ENCODE measurements at regions not wholly inside any gene's neighbourhood (a gene's known extent, or its start where the extent isn't known, plus 50 kb on each side); places are given as distances from the start of the nearest gene placed in this dataset.

DNA sequence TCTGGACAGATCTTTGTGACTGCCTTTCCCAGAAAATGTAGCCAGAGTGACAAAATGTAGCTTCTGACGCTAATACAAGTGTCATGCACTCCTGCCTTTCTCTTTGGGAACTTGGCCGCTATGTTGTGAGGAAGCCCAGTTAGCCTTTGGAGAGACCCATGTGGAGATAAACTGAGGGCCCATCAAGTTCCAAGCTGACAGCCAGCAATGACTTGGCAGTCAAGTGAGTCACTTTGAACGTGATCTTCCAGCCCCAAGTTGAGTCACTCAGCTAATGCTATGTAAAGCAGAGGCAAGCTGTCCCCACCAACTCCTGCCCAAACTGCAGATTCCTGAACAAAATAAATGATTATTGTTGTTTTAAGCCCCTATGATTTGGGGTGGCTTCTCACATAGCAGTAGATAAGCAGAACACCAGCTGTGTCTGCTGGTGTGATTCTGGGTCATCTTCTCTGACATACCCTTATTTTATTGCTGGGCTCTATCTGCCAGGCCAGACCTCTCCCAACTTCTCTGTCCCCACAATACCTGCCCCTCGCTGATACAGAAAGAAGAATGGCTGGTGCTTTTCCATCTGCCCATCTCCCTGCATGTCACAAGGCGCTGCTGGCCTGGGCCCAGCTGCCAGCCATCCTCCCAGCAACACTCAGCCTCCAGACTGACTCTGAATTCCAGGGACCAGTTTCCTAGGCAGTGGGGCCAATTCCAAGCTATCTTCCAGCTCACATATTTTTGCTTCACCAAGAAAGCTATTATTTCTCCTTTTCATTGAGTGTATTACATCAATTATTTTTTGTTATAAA is 274.8 kb downstream of the LRFN2 start:
- DNase-seq, result no peak

DNA sequence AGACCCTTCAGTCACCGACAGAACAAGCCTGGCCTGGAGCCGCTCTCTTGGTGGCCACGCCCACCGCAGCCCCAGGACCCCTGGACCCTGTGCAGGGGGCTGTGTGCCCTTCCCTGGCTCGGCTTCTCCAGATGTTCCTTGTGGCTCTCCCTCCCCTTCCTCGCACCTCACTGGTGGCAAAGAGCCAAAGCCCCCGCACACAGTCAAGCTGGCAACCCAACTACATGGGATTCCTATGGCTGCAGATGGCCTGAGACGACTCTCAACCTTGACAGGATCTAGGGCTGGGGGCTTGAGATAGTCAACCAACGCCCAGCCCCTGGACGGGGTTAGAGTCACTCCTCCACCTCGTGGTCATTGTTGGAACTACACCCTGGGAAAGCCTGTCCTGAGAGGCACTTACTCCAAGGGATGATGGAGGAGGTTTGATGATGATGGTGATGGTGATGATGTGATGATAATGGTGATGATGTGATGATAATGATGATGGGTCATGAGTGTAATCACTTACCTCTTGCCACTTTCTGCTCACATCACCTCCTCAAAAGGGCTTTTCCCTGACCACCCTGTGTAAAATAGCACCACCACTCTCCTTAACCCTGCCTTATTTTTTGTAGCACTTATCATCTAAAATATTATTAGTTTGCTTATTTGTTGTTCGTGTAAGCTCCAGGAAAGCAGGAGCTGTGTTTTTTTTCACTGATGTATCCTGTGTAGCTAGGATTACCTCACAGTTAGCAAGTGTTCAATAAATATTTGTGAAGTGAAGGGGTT is 278.4 kb downstream of the LRFN2 start:
- peak in 2 of 4 experiments; percentile 11 to 29 for DNase-seq

DNA sequence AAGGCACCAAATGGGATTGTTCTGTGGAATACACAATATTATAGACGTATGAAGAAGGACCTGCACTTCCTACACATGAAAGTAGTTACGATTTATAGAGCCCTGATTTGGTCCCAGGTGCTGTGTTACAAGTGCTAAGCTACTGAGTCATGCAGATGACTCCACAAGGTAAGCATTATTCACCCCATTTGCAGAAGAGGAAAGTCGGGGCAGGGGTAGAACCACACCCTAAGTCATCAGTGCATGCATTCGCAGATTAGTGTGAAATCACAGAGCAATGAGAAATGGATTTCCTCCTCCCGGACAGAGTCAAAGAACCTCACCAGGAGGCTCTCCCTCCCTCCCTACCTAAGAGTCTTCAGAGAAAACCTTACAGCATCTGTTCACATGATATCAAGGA is 279.5 kb downstream of the LRFN2 start:
- no peak for DNase-seq

DNA sequence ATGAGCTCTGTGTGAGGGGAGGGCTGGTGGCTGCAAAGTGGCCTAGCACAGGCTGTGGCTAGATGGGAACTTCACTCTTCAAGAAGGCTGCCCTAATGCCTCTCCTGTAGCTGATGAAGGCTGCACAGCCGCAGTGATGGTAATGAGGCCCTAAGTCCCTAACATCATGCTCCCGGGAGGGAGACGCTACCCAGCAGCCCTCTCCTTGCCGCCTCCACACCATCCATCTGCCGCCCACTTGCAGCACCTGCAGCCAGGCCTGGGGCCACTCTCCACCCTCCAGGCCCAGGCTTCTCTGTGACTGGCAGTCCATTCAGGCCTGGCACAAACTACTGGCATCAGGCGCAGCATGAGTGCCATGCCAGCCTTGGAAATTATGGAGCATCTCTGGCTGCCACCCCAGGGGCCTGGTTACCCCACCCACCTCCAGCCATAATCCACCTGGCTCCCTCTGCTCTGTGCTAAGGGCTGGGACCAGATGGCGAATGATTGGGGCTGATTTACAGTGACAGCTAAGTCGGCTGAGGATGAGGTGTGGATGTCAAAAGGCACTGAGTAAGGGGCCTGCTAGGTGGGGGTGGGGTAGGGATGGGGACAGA is 284.2 kb downstream of the LRFN2 start:
- no peak for DNase-seq

DNA sequence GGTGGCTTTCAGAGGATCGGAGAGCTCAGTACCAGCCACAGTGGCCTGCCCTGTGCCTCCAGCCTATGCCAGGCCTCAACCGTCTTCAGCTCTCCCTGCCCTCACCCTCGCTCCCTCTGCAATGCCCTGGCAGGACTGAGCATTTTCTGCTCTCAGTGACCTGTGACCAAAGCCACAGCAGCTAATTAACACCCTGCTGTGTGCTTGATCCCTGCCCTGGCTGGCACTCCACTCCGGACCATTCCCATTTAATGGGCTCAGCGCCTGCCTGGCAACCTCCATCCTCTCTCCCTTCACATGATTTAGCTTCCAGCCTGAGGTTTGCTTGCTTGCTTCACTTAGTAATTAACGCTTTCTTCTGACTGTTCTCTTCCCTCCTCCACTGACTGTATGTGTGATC is 287.5 kb downstream of the LRFN2 start:
- DNase-seq, result no peak

DNA sequence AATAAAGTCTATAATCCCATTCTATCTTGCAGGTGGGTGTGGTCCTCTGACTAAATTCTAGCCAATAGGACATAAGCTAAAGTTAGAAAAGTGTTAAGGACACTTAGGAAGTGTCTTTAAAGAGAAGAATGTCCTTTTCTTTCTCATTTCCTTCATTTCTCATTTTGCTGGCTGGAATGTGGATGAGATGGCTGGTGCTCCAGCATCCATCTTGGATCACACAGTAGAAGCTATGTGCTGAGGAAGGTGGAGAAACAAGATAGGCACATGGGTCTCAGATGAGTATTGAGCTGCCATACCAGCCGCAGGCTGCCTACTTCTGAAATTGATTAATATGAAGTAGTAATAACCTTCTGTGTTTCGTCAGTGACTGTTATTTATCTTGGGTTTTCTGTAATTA is 289.0 kb downstream of the LRFN2 start:
- DNase-seq, result no peak

DNA sequence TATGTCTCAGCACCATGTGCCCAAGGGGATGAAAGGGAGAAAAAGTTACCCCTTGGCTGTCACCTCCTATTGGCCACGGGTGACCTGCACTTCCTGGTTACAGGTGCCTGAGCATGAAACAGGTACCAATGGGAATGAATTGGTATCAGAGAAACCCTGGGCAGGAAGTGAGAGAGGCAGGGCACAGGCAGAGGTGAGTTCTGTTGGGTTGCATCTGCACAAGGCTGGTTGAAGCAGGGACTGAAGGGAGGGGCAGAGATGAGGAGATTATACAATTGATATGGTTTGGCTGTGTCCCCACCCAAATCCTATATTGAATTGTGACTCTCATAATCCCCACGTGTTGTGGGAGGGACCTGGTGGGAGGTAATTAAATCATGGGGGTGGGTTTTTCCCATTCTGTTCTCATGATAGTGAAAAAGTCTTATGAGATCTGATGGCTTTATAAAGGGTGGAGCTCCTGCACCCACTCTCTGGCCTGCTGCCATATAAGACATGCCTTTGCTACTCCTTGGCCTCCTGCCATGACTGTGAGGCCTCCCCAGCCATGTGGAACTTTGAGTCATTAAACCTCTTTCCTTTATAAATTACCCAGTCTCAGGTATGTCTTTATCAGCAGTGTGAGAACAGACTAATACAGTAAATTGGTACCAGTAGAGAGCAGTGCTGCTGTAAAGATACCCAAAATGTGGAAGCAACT is 291.8 kb downstream of the LRFN2 start:
- no peak for DNase-seq

DNA sequence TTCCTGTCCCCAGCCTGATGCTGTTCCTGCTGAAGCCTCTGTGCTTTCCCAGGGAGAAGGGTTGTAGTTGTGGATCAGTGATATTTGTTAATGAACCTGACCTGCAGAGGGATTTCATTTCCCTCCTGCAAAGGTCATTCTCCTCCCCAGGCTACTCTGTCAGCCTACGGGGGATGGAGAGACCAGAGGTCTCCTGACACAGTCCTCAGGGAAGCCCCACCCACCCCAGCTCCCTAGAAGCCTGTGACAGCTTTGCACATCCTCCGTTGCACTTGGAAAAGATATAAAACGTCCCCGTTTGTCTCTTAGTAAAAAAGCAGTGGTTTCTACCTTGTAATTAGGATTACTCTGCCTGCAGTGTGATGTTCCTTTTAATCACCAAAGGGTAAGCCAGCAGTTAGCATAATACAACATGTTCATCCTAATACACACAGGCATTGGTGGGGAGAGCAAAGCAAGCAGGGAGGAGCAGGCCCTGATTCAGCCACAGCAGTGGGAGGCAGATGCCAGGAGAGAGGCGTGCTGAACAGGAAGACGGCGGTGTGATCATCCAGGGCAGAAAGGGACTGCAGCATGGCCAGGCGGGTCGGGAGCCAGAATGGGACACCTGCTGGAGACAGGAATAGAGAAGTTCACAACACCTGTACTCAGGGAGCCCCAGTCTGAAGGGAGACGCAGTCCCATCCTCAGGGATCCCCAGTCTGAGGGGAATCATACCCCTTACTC is 293.5 kb downstream of the LRFN2 start:
- DNase-seq, result no peak

DNA sequence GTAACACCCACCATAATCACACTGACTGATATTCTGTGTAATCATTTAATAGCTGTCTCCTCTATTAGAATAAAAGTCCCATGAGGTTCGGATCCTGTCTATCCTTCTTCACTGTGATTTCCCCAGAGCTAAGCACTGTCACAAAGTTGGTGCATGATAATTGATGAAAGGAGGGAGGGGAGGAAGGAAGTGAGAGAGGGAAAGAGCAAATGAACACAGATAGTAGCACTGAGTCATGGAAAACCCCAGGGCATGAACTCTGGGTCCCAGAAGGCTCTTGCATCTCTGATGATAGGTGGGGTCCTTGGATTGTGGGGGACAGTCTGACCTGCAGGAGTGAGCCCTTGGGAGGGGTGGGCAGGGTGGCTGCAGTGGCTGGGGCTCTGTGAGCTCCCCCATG is 294.1 kb downstream of the LRFN2 start:
- DNase-seq, result no peak

DNA sequence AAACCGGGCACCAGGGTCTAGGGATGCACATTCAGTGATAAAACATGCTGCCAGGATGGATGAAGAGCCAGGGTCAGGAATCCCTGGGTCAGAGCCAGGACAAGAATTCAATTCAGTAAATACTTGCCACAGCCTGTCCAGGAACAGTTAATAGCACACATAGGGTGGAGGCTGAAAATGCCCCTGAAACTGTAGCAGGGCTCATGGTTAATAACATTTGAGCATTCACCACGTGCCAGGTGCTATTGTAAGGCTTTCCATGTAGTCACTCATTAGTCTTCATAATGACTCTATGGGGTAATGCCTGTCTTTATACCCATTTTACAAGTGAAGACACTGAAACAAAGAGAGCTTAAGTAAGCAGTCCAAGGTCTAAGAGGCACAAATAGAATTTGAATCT is 296.3 kb downstream of the LRFN2 start:
- no peak for DNase-seq

DNA sequence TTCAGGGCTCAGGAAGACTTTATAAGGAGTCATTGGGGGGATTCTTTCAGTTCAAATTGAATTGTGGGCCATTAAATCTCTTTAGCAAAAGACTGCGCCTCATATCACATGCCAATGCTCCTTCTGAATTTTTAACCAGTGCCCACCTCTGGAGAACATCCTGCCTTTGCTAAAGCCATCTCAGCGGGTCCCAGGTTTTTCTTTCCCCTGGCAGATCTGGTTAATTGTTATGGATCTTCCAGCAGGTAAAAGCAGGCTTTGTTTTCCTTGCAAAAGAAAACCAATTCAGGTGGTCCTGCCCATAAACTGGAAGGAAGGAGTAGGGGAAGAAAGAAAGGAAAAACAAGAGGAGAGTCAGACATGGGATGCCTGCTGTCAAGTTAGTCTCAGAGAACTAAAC is 298.2 kb downstream of the LRFN2 start:
- no peak for DNase-seq

DNA sequence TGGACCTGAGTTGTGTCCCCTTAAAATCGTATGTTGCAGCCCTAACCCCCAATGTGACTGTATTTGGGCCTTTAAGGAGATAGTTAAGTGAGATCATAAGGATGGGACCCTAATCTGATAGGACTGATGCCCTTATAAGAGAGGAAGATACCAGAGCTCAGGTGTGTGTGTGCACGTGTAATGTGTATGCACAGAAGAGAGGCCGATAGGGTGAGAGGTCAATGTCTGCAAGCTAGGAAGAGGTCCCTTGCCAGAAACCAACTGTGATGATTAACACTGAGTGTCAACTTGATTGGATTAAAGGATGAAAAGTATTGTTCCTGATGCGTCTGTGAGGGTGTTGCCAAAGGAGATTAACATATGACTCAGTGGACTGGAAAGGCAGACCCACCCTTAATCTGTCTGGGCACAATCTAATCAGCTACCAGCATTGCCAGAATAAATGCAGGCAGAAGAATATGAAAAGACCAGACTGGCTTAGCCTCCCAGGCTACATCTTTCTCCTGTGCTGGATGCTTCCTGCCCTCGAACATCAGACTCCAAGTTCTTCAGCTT is 299.8 kb downstream of the LRFN2 start:
- DNase-seq, result no peak

DNA sequence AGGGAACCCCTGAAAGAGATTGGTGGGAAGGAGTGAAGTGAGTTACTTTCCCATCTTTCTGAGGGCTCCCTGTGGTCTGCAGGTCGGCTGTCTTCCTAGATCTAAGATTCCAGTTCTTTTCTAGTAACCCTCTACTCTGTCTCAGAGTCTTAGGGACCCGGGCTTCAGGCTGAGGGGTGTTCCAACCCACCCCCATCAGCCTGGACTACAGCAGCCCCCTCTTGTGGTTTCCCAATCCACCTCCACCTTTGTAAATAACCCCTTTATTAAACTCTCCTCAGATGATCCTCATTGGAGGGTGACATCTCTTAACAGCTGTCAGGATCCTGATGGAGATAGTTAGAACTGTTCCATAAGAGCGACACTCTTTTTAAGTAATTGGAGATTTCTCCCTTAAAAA is 300.4 kb downstream of the LRFN2 start:
- no peak for DNase-seq

DNA sequence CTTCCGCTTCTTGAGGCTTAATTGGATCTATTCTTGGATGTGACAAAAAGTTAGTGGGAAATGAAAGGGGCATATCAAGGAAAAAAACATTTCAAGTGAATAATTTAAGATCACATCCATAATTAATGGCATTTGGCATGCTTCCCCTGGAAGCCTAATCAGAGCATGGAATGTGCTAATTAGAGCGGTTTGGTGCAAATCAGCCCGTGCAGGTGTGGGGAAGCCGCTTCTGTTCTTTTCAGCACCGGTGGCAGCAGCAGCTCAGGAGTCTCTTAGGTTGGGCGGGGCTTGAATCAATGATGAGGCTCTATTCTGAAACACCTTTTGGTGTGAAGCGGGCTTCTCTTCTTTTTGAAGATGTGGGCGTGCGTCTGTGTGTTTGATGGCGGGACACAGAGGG is 301.2 kb downstream of the LRFN2 start:
- no peak for DNase-seq

DNA sequence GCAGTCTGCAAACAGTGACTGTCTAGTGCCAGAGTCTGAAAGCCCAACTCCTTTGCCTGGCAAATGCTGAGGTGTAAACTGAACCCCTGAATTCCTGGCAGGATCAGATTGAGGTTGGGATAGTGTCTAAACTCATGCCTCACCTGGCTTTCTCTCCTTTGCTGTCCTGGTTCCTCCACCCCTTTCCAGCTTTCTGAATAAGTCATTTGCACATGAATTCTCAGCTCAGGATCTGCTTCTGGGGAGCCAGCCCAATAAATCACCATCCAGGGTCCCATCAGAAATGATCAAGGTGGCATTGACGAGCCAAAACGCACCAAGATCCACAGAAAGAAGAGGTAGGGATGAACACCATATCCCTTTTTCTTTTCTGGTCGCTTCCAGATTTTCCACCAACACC is 301.6 kb downstream of the LRFN2 start:
- DNase-seq, result no peak

DNA sequence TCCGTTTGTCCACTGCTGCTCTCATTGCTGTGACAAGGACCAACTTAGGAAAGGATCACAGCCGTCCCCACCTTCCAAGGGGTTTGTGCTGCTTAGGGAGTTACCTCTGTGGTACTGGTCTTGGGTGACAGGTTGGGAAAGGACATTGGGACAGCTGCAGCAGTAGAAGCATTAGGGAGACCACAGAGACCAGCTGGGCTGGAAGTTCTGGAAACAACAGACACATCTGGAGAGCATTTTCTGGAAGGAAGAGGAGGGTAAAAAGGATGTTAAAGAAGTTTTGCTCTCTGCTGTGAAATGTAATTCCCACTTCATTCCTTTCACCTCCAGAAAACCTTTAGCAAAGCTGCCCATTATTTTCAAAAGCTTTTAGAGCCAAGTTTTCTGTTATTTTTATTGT is 304.2 kb downstream of the LRFN2 start:
- DNase-seq, result no peak

DNA sequence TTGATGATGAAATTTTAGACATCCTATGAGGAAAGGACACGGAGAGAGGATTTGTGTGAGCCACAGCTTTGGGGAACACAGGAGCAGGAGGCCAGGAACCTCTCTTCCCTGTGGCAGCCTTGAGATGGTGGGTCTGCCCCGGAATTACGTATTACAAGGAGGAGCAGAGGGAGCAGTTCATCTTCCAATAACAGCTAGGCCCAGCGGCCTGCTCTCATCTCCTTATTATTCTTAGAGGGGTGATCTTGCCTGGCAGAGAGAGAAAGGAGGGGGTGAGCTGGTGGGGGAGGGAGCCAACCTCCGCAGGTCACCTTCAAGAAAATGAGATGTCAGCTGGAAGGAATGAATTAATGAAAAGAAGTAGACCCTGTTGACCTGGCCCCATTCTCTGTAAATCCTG is 305.8 kb downstream of the LRFN2 start:
- no peak for DNase-seq

DNA sequence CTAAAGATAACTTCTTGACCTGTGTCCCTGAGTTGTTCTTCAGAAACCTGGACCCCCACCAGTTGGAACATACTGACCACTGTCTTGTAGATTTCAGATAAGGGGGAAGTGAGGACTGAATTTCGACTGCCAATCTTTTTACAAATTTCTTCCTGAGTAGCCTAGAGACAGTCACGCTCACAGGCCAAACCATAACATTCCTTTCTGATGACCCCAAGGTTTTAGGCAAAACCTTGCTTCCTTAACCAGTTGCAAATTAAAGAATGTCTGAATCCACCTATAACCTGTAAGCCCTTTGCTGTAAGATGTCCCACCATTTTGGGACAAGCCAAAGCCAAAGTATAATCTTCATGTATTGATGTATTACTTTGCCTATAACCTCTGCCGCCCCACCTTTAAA is 306.9 kb downstream of the LRFN2 start:
- DNase-seq, result no peak

DNA sequence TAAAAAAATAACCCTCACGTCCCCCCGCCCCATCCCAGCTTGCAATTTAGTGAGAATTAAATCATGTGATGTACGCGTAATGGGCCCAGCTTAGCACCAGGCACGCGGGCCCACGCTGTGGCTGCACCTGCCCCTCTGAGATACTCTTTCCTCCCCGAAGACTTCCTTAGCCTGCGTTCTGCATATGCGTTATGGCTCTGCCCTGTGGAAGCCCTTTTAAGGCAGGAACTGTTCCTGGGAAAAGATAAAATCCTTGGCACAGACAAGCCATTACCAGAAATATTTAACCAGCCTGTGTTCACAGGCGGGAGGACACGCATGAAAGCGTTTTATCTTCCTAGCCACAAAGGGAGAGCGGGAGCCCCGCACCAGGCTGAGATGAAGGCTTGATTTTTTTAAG is 311.0 kb downstream of the LRFN2 start:
- no peak for DNase-seq

DNA sequence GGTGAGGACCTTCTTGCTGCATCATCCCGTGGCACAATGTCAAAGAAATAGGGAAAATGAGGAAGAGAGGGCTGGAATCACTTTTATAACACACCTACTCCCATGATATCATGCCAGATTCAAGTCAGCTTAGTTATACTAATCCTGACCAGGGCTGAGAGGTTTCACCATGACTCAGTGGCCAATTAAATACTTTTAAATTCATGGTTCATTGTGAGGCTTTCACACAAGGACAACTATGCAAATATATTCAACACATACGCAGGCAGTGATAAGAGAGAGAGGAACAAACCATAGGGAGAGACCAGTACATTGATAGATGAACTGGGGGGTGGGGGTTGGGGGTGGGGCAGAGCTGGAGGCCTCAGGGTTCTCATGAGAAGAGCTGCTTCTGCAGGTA is 313.1 kb downstream of the LRFN2 start:
- DNase-seq, result no peak

DNA sequence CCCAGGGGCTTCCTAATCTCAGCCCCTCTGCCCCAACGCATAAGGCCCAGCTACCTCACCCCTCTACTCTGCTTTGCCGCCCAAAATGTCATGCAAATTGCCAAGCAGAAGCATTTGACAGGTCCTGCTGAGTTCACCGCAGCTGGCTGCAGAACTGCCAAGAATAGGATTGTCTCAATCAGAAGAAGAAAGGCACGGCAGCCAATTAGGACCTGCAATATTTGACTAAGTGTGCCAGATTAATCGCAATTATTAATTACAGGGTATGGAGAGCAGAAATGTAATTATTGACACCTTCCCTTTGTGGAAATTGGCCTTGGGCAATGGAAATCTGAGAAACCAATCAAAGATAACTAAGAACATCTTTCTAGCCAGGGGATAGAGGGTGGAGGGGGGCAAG is 318.6 kb downstream of the LRFN2 start:
- DNase-seq, result no peak

DNA sequence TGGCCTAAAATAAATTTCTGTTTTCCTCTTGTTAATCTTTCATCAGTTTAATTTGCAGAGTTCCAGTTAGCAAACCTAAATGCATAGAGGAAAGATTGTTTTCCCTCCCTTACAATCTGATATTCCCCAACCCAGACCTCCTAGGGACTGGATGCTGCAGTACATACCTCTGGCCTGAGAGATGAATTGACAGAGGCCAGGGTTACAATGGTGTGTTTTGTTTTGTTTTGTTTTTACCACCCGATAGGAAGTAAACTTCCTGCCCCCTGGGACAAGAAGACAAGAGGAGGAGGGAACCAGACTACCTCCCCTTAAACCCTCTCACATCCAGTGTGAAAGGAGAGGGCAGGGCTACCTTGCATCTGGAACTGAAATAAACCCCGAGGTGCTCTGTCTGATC is 319.0 kb downstream of the LRFN2 start:
- no peak for DNase-seq

DNA sequence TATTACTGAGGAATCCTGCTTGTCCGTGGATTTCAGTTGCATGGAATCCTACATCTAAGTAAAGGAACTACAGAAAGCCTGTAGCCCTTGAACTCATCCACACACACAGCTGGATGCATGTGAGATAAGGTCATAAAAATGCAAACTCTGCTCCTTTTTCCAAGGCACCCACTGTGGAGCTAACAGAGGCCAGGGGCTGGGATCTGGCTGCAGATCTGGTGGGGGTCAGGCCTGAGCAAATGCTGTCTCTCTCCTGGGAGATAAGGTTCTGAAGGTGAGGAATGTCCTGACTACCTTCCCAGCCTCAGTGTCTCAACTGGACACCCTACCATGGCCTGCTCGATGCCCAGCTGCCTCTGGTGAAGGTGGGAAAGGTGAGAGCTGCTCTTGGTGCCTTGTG is 321.5 kb downstream of the LRFN2 start:
- DNase-seq, result no peak
